Gastroesophageal sphincter (tissue), 3 donors: ENCODE measurements at regions not wholly inside any gene's neighbourhood (a gene's known extent, or its start where the extent isn't known, plus 50 kb on each side); places are given as distances from the start of the nearest gene placed in this dataset.

Experiments
- CTCF ChIP-seq, 4 experiments: fragments of 200-600 bp in 2 of 4; fragments of 450-650 bp in 2 of 4; sonication (generic) in 1 of 4; IDR thresholded peaks; one replicate each; pipeline ENCODE4 v1.5.1; 2017 to 2019; ENCODE audit warnings: antibody characterized with exemption in 4 of 4, mild to moderate bottlenecking in 2 of 4, moderate library complexity in 2 of 4
- POLR2A ChIP-seq, 2 donors: fragments of 450-650 bp; IDR thresholded peaks; one replicate each; pipeline ENCODE4 v1.6.1; 2017; ENCODE audit warnings: antibody characterized with exemption in 2 of 2, mild to moderate bottlenecking in 2 of 2, moderate library complexity in 1 of 2
- POLR2AphosphoS5 ChIP-seq: sonication (generic); formaldehyde crosslinking; IDR thresholded peaks from one replicate; pipeline ENCODE4 v1.6.1; 2017; ENCODE audit warnings: antibody characterized with exemption

GRCh38 chr5:107100121-107100520 lies 570.6 kb downstream of the EFNA5 start:
- TF ChIP-seq POLR2AphosphoS5: no peak
- TF ChIP-seq POLR2A (IDR thresholded peaks at IDR 0.05): no peak
- TF ChIP-seq CTCF (IDR thresholded peaks at IDR 0.05): no peak
